H9 (cell line): ENCODE measurements at regions not wholly inside any gene's neighbourhood (a gene's known extent, or its start where the extent isn't known, plus 50 kb on each side); places are given as distances from the start of the nearest gene placed in this dataset.

ENCODE experiments used
- DNase-seq: peaks from one replicate; pipeline ENCODE4 v3.0.0-alpha.2; 2017
- H2AFZ ChIP-seq: one replicate; pipeline ENCODE4 v1.6.1; 2013; ENCODE audit warnings: mild to moderate bottlenecking, low read length, control low read depth, moderate library complexity
- H2AK5ac ChIP-seq: 2 replicates; pipeline ENCODE4 v1.6.1; 2013; ENCODE audit warnings: low read length, control low read depth, mixed read lengths; ENCODE audit not compliant: insufficient read length
- H2BK120ac ChIP-seq: one replicate; pipeline ENCODE4 v1.6.1; 2013; ENCODE audit warnings: low read depth, mild to moderate bottlenecking, low read length, control low read depth, inconsistent platforms; ENCODE audit not compliant: poor library complexity, severe bottlenecking
- H2BK12ac ChIP-seq: 2 replicates; pipeline ENCODE4 v1.6.1; 2013; ENCODE audit warnings: low read length, control low read depth, mixed read lengths, low read depth; ENCODE audit not compliant: insufficient read length
- H2BK15ac ChIP-seq: 2 replicates; pipeline ENCODE4 v1.6.1; 2013; ENCODE audit warnings: low read depth, low read length, control low read depth
- H2BK20ac ChIP-seq: one replicate; pipeline ENCODE4 v1.6.1; 2013; ENCODE audit warnings: low read depth, mild to moderate bottlenecking, low read length, control low read depth, inconsistent platforms; ENCODE audit not compliant: poor library complexity, severe bottlenecking
- H2BK5ac ChIP-seq: 2 replicates; pipeline ENCODE4 v1.6.1; 2013; ENCODE audit warnings: low read length, control low read depth, mixed read lengths; ENCODE audit not compliant: insufficient read length
- H3K14ac ChIP-seq: 2 replicates; pipeline ENCODE4 v1.6.1; 2013; ENCODE audit warnings: low read length, control low read depth; ENCODE audit not compliant: insufficient read depth
- H3K18ac ChIP-seq: 2 replicates; pipeline ENCODE4 v1.6.1; 2013; ENCODE audit warnings: low read depth, mild to moderate bottlenecking, mixed read lengths, low read length, control low read depth; ENCODE audit not compliant: insufficient read length
- H3K23ac ChIP-seq: 2 replicates; pipeline ENCODE4 v1.6.1; 2013; ENCODE audit warnings: low read length, control low read depth, mixed read lengths, low read depth; ENCODE audit not compliant: insufficient read length
- H3K23me2 ChIP-seq: 2 replicates; pipeline ENCODE4 v1.6.1; 2013; ENCODE audit warnings: low read depth, mild to moderate bottlenecking, mixed read lengths, low read length, control low read depth; ENCODE audit not compliant: insufficient read length, poor library complexity, severe bottlenecking
- H3K27ac ChIP-seq: 2 replicates; pipeline ENCODE4 v1.5.1; 2013; ENCODE audit warnings: low read length, control low read depth, mixed read lengths, low read depth; ENCODE audit not compliant: insufficient read length
- H3K27me3 ChIP-seq: 2 replicates; pipeline ENCODE4 v1.6.1; 2013; ENCODE audit warnings: low read length, control low read depth, inconsistent platforms; ENCODE audit not compliant: insufficient read depth
- H3K4ac ChIP-seq: 2 replicates; pipeline ENCODE4 v1.6.1; 2013; ENCODE audit warnings: low read depth, mild to moderate bottlenecking, control low read depth, inconsistent platforms, low read length, moderate library complexity
- H3K4me1 ChIP-seq: 2 replicates; pipeline ENCODE4 v1.6.1; 2013; ENCODE audit warnings: low read length, control low read depth, inconsistent platforms; ENCODE audit not compliant: insufficient read depth
- H3K4me2 ChIP-seq: 2 replicates; pipeline ENCODE4 v1.6.1; 2013; ENCODE audit warnings: low read length, control low read depth, mixed read lengths; ENCODE audit not compliant: insufficient read length, insufficient read depth
- H3K56ac ChIP-seq: 2 replicates; pipeline ENCODE4 v1.6.1; 2013; ENCODE audit warnings: low read depth, mild to moderate bottlenecking, mixed read lengths, low read length, control low read depth; ENCODE audit not compliant: insufficient read length
- H3K79me1 ChIP-seq: 2 replicates; pipeline ENCODE4 v1.6.1; 2013; ENCODE audit warnings: low read depth, mild to moderate bottlenecking, moderate library complexity, low read length, control low read depth, inconsistent platforms; ENCODE audit not compliant: insufficient read depth, poor library complexity, severe bottlenecking
- H3K79me2 ChIP-seq: 2 replicates; pipeline ENCODE4 v1.6.1; 2013; ENCODE audit warnings: low read length, control low read depth, inconsistent platforms; ENCODE audit not compliant: insufficient read depth
- H3K9ac ChIP-seq: 2 replicates; pipeline ENCODE4 v1.6.1; 2013; ENCODE audit warnings: low read length, control low read depth, mixed read lengths; ENCODE audit not compliant: insufficient read length; ENCODE audit errors: extremely low read depth
- H3K9me3 ChIP-seq: one replicate; pipeline ENCODE4 v1.6.1; 2013; ENCODE audit warnings: low read depth, low read length, inconsistent platforms; ENCODE audit not compliant: control insufficient read depth
- H3T11ph ChIP-seq: one replicate; pipeline ENCODE4 v1.6.1; 2013; ENCODE audit warnings: mild to moderate bottlenecking, low read length, control low read depth, inconsistent platforms
- H4K20me1 ChIP-seq: one replicate; pipeline ENCODE4 v1.6.1; 2013; ENCODE audit not compliant: control insufficient read depth, insufficient read length, insufficient read depth
- H4K5ac ChIP-seq: 2 replicates; pipeline ENCODE4 v1.6.1; 2013; ENCODE audit warnings: low read depth, mild to moderate bottlenecking, mixed read lengths, low read length, control low read depth; ENCODE audit not compliant: insufficient read length
- H4K8ac ChIP-seq: replicated peaks from 2 replicates; pipeline ENCODE4 v1.6.1; 2013; ENCODE audit warnings: low read length, control low read depth, mixed read lengths, low read depth; ENCODE audit not compliant: insufficient read length
- H4K91ac ChIP-seq: 2 replicates; pipeline ENCODE4 v1.6.1; 2013; ENCODE audit warnings: low read depth, mild to moderate bottlenecking, moderate library complexity, mixed read lengths, low read length, control low read depth; ENCODE audit not compliant: insufficient read length
- H3K27ac Mint-ChIP-seq, 3 experiments: 2 replicates in 2 of 3; 3 replicates in 1 of 3; pipeline ENCODE4 v1.8.0; 2020 to 2021; ENCODE audit warnings: mixed read lengths in 3 of 3, mild to moderate bottlenecking in 1 of 3, moderate library complexity in 1 of 3
- H3K27me3 Mint-ChIP-seq: 2 replicates; pipeline ENCODE4 v1.8.0; 2021; ENCODE audit warnings: low read depth, mild to moderate bottlenecking, moderate library complexity, mixed read lengths
- H3K36me3 Mint-ChIP-seq, 3 experiments: 2 replicates in 2 of 3; 3 replicates in 1 of 3; pipeline ENCODE4 v1.8.0; 2020 to 2021; ENCODE audit warnings: low read depth in 3 of 3, mixed read lengths in 3 of 3; ENCODE audit not compliant: insufficient read depth in 1 of 3
- H3K4me1 Mint-ChIP-seq, 2 experiments: 2 replicates each; pipeline ENCODE4 v1.8.0; 2020; ENCODE audit warnings: mixed read lengths in 2 of 2
- H3K4me3 Mint-ChIP-seq, 2 experiments: 2 replicates in 1 of 2; 3 replicates in 1 of 2; pipeline ENCODE4 v1.8.0; 2020 to 2021; ENCODE audit warnings: mild to moderate bottlenecking in 2 of 2, mixed read lengths in 2 of 2, moderate library complexity in 1 of 2
- H3K9me3 Mint-ChIP-seq, 2 experiments: 2 replicates in 1 of 2; 3 replicates in 1 of 2; pipeline ENCODE4 v1.8.0; 2020; ENCODE audit warnings: mild to moderate bottlenecking in 2 of 2, mixed read lengths in 2 of 2, moderate library complexity in 1 of 2
- WGBS: extraction: QIAGEN DNeasy Blood & Tissue Kit; methylation state at CpG from one replicate; pipeline ENCODE4 v1.1.7; 2013; ENCODE audit warnings: missing lambda C conversion rate, low lambda C conversion rate, mixed read lengths; ENCODE audit not compliant: insufficient read length; ENCODE audit errors: extremely low coverage; 5-methylcytosine and 5-hydroxymethylcytosine counted together
- TF ChIP-seq, protein P1 (sequence below): fragments of 200-600 bp; sonication (generic); conservative IDR thresholded peaks from 3 replicates; pipeline ENCODE4 v1.8.0; 2021; ENCODE audit warnings: antibody characterized with exemption, mild to moderate bottlenecking

DNA sequence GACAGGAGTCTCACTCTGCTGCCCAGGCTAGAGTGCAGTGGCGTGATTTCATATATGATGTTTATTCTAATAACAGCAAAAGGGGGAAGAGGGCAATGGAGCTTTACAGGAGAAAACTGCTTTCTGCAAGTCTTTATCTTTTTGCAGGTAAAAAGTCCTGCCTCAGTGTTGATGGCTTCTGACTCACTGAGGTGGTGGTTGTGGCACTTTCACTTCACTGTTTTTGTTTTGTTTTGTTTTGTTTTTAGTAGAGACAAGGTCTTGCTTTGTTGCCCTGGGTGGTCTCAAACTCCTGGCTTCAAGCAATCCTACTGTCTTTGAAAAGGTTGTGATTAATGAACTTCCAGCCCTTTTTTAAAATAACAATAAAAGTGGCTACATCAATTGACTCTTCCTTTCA lies 68.0 kb upstream of the TBC1D3K start:
- H3T11ph ChIP-seq = no peak overlapping the region
- H3K14ac ChIP-seq = no peak overlapping the region
- H2BK15ac ChIP-seq = no peak overlapping the region
- no peak overlapping the region for H2BK120ac ChIP-seq
- no peak overlapping the region for H3K27ac ChIP-seq
- H2BK20ac ChIP-seq = no peak overlapping the region
- no peak overlapping the region for H3K23ac ChIP-seq
- no CpG with 5 or more reads among the region's 1 CpG for WGBS
- H3K27me3 ChIP-seq = no peaks in the 10 kb centered on the region
- H3K56ac ChIP-seq = no peak overlapping the region
- H3K23me2 ChIP-seq = no peaks in the 10 kb centered on the region
- H3K79me1 ChIP-seq = no peaks in the 10 kb centered on the region
- H4K91ac ChIP-seq = no peak overlapping the region
- H2BK12ac ChIP-seq = no peak overlapping the region
- H2AK5ac ChIP-seq = no peak overlapping the region
- H4K8ac ChIP-seq = no peak overlapping the region
- no peak overlapping the region for H3K9ac ChIP-seq
- no peak overlapping the region for H3K4ac ChIP-seq
- TF ChIP-seq, protein P1, sequence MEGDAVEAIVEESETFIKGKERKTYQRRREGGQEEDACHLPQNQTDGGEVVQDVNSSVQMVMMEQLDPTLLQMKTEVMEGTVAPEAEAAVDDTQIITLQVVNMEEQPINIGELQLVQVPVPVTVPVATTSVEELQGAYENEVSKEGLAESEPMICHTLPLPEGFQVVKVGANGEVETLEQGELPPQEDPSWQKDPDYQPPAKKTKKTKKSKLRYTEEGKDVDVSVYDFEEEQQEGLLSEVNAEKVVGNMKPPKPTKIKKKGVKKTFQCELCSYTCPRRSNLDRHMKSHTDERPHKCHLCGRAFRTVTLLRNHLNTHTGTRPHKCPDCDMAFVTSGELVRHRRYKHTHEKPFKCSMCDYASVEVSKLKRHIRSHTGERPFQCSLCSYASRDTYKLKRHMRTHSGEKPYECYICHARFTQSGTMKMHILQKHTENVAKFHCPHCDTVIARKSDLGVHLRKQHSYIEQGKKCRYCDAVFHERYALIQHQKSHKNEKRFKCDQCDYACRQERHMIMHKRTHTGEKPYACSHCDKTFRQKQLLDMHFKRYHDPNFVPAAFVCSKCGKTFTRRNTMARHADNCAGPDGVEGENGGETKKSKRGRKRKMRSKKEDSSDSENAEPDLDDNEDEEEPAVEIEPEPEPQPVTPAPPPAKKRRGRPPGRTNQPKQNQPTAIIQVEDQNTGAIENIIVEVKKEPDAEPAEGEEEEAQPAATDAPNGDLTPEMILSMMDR = no peak
- H2BK5ac ChIP-seq = no peak overlapping the region
- peaks cover 14 to 20% of the 10 kb centered on the region in 2 experiments for H3K9me3 Mint-ChIP-seq
- DNase-seq = no peak
- no peaks in the 10 kb centered on the region for H3K79me2 ChIP-seq
- H3K36me3 Mint-ChIP-seq = peaks cover 9 to 21% (median 11%) of the 10 kb centered on the region in 3 experiments
- no peak overlapping the region for H2AFZ ChIP-seq
- no peak overlapping the region for H3K27ac Mint-ChIP-seq
- no peaks in the 10 kb centered on the region for H3K4me1 ChIP-seq
- no peak overlapping the region for H3K18ac ChIP-seq
- no peak overlapping the region for H4K5ac ChIP-seq
- peaks cover 10 to 11% of the 10 kb centered on the region in 2 experiments for H3K4me1 Mint-ChIP-seq
- H4K20me1 ChIP-seq = no peaks in the 10 kb centered on the region
- H3K4me3 Mint-ChIP-seq = no peak overlapping the region
- peaks cover 7% of the 10 kb centered on the region for H3K9me3 ChIP-seq
- peaks cover 3% of the 10 kb centered on the region for H3K27me3 Mint-ChIP-seq
- H3K4me2 ChIP-seq = no peak overlapping the region
